GM18858 (cell line): ENCODE measurements at regions not wholly inside any gene's neighbourhood (a gene's known extent, or its start where the extent isn't known, plus 50 kb on each side); places are given as distances from the start of the nearest gene placed in this dataset.
"Not testable (repeated sequence)": the region's sequence is repeated elsewhere in the genome, so short reads cannot be mapped to it uniquely, and the experiment has no call there.

Source experiments
- ATAC-seq: cut with Tn5 transposase; IDR thresholded peaks from one replicate; pipeline ENCODE4 v1.9.1; 2021; ENCODE audit not compliant: unreplicated experiment

- no peak for ATAC-seq
These were observed 102.9 kb upstream of the SPATA12 start for GRCh38 chr3:56957522-56957921.

GRCh38 chr3:56956906-56957305, 103.6 kb upstream of the SPATA12 start:
- no peak for ATAC-seq

GRCh38 chr3:56955492-56956111, 104.9 kb upstream of the SPATA12 start:
- ATAC-seq: no peak

- ATAC-seq: no peak
These were observed 106.3 kb upstream of the SPATA12 start for GRCh38 chr3:56954125-56954524.

GRCh38 chr3:56952846-56953245, 107.6 kb upstream of the SPATA12 start:
- ATAC-seq: no peak

GRCh38 chr3:56952061-56952460, 108.4 kb upstream of the SPATA12 start:
- ATAC-seq: no peak

- no peak for ATAC-seq
These were observed 109.1 kb upstream of the SPATA12 start for GRCh38 chr3:56951366-56951765.

GRCh38 chr3:56945378-56945777, 115.1 kb upstream of the SPATA12 start:
- not testable (repeated sequence) for ATAC-seq

GRCh38 chr3:56942523-56942922, 117.9 kb upstream of the SPATA12 start:
- ATAC-seq: no peak

- no peak for ATAC-seq
These were observed 119.5 kb upstream of the SPATA12 start for GRCh38 chr3:56940976-56941375.

GRCh38 chr3:56940321-56940720, 120.1 kb upstream of the SPATA12 start:
- ATAC-seq: no peak

GRCh38 chr3:56939834-56940233, 120.6 kb upstream of the SPATA12 start:
- ATAC-seq: no peak

GRCh38 chr3:56938530-56938929, 121.9 kb upstream of the SPATA12 start:
- no peak for ATAC-seq

- ATAC-seq: no peak
These were observed 122.9 kb upstream of the SPATA12 start for GRCh38 chr3:56937580-56937979.

- ATAC-seq: no peak
These were observed 124.7 kb upstream of the SPATA12 start for GRCh38 chr3:56935811-56936210.

GRCh38 chr3:56934481-56934880, 126.0 kb upstream of the SPATA12 start:
- not testable (repeated sequence) for ATAC-seq

- ATAC-seq: no peak
These were observed 126.7 kb upstream of the SPATA12 start for GRCh38 chr3:56933803-56934202.

GRCh38 chr3:56932866-56933265, 127.6 kb upstream of the SPATA12 start:
- no peak for ATAC-seq

GRCh38 chr3:56931836-56932235, 128.6 kb upstream of the SPATA12 start:
- no peak for ATAC-seq

GRCh38 chr3:56930706-56931105, 129.0 kb upstream of the ARHGEF3 start:
- ATAC-seq: no peak

- no peak for ATAC-seq
These were observed 128.3 kb upstream of the ARHGEF3 start for GRCh38 chr3:56929809-56930615.

GRCh38 chr3:56928379-56929068, 126.8 kb upstream of the ARHGEF3 start:
- ATAC-seq: no peak
